Naive thymus-derived CD8-positive, alpha-beta T cell (primary cell): ENCODE measurements at regions not wholly inside any gene's neighbourhood (a gene's known extent, or its start where the extent isn't known, plus 50 kb on each side); places are given as distances from the start of the nearest gene placed in this dataset.
A peak's percentile ranks its signal among the peaks of the same experiment; 100 is the strongest.

Experiments used
- ATAC-seq, 2 donors: fragments of 150-1000 bp; cut with Tn5 transposase in 1 of 2; sonication (Bioruptor Pico), chemical (Tn5 transposase) in 1 of 2; 1 replicate in 1 of 2; 2 replicates in 1 of 2; pipeline ENCODE4 v1.10.0; 2021; ENCODE audit warnings: mild to moderate bottlenecking in 2 of 2, moderate library complexity in 2 of 2
- POLR2A ChIA-PET: fragments of 350-600 bp; sonication (Branson Sonifier 250); formaldehyde crosslinking; loops from one replicate; lab custom pipeline; 2021; ENCODE audit warnings: antibody characterized with exemption; lab: Charles Lee
- DNase-seq, 10 donors: peaks; one replicate each; pipeline versions ENCODE4 v3.0.0 to v3.0.0-alpha.2; 2020 to 2022
- H3K27ac Mint-ChIP-seq, 10 donors: one replicate each; pipeline ENCODE4 v1.8.0; 2020 to 2022; ENCODE audit warnings: mild to moderate bottlenecking in 10 of 10, mixed read lengths in 10 of 10, moderate library complexity in 4 of 10, inconsistent platforms in 1 of 10
- H3K27me3 Mint-ChIP-seq, 5 donors: one replicate each; pipeline ENCODE4 v1.8.0; 2021 to 2022; ENCODE audit warnings: mixed read lengths in 5 of 5
- H3K36me3 Mint-ChIP-seq, 3 donors: one replicate each; pipeline ENCODE4 v1.8.0; 2020 to 2022; ENCODE audit warnings: mixed read lengths in 3 of 3, mild to moderate bottlenecking in 2 of 3, inconsistent platforms in 1 of 3
- H3K4me1 Mint-ChIP-seq, 4 donors: one replicate each; pipeline ENCODE4 v1.8.0; 2021 to 2022; ENCODE audit warnings: mixed read lengths in 4 of 4
- H3K4me3 Mint-ChIP-seq, 10 donors: one replicate each; pipeline ENCODE4 v1.8.0; 2020 to 2022; ENCODE audit warnings: mild to moderate bottlenecking in 10 of 10, mixed read lengths in 10 of 10, moderate library complexity in 6 of 10, inconsistent platforms in 1 of 10
- H3K9me3 Mint-ChIP-seq, 9 donors: one replicate each; pipeline ENCODE4 v1.8.0; 2020 to 2022; ENCODE audit warnings: mixed read lengths in 9 of 9, mild to moderate bottlenecking in 3 of 9, inconsistent platforms in 1 of 9, moderate library complexity in 1 of 9

GRCh38 chr1:22262583-22262982, 119.7 kb upstream of the WNT4 start:
- ATAC-seq (no peak), DNase-seq (no peak)
- POLR2A ChIA-PET: no interaction called here
- Mint-ChIP-seq H3K27me3 (peaks cover 0 to 28% (median 12%) of the 10 kb centered on the region in 5 donors), H3K9me3 (no peaks in the 10 kb centered on the region), H3K27ac (peak overlapping the region in 1 of 10 donors; percentile 27), H3K4me3 (no peak overlapping the region), H3K4me1 (peaks cover 1 to 6% (median 4%) of the 10 kb centered on the region in 4 donors), H3K36me3 (no peaks in the 10 kb centered on the region)

- Mint-ChIP-seq H3K27ac (no peak overlapping the region), H3K9me3 (no peaks in the 10 kb centered on the region), H3K4me1 (peaks cover 1 to 6% (median 4%) of the 10 kb centered on the region in 4 donors), H3K27me3 (peaks cover 0 to 33% (median 16%) of the 10 kb centered on the region in 5 donors), H3K36me3 (no peaks in the 10 kb centered on the region), H3K4me3 (no peak overlapping the region)
- ATAC-seq: no peak
- DNase-seq: no peak
- POLR2A ChIA-PET: no interaction called here
Measured at GRCh38 chr1:22263359-22263758, 120.5 kb upstream of the WNT4 start.

GRCh38 chr1:22264464-22265341, 121.8 kb upstream of the WNT4 start:
- Mint-ChIP-seq H3K27ac (peak overlapping the region in 1 of 10 donors; percentile 50), H3K4me1 (peaks cover 1 to 6% (median 4%) of the 10 kb centered on the region in 4 donors), H3K4me3 (no peak overlapping the region), H3K36me3 (no peaks in the 10 kb centered on the region), H3K9me3 (no peaks in the 10 kb centered on the region), H3K27me3 (peaks cover 0 to 36% (median 17%) of the 10 kb centered on the region in 5 donors)
- DNase-seq: no peak
- ATAC-seq: no peak
- POLR2A ChIA-PET: interaction anchor here (0.7 kb wide), 1 partner anchor 680 kb away, joined by 3 read pairs; no protein-coding TSS in a partner anchor

- H3K9me3 Mint-ChIP-seq: no peaks in the 10 kb centered on the region
- no peaks in the 10 kb centered on the region for H3K36me3 Mint-ChIP-seq
- H3K4me1 Mint-ChIP-seq: peaks cover 1 to 6% (median 4%) of the 10 kb centered on the region in 4 donors
- ATAC-seq (no peak), DNase-seq (no peak)
- H3K27ac Mint-ChIP-seq: no peak overlapping the region
- H3K27me3 Mint-ChIP-seq: peaks cover 0 to 36% (median 17%) of the 10 kb centered on the region in 5 donors
- H3K4me3 Mint-ChIP-seq: no peak overlapping the region
- POLR2A ChIA-PET: no interaction called here
Measured at GRCh38 chr1:22266141-22266540, 123.2 kb upstream of the WNT4 start.

- POLR2A ChIA-PET: no interaction called here
- peaks cover 0 to 3% (median under 1%) of the 10 kb centered on the region in 4 donors for H3K4me1 Mint-ChIP-seq
Measured at GRCh38 chr1:22267413-22268175, 124.7 kb upstream of the WNT4 start.

GRCh38 chr1:22268327-22268726, 125.4 kb upstream of the WNT4 start:
- peaks cover 0 to 2% (median 0%) of the 10 kb centered on the region in 4 donors for H3K4me1 Mint-ChIP-seq
- H3K36me3 Mint-ChIP-seq: no peaks in the 10 kb centered on the region
- DNase-seq (no peak), ATAC-seq (no peak)
- H3K9me3 Mint-ChIP-seq: no peaks in the 10 kb centered on the region
- POLR2A ChIA-PET: no interaction called here
- H3K27me3 Mint-ChIP-seq: peaks cover 0 to 36% (median 17%) of the 10 kb centered on the region in 5 donors
- no peak overlapping the region for H3K4me3 Mint-ChIP-seq
- H3K27ac Mint-ChIP-seq: no peak overlapping the region

More at GRCh38 chr1:22267413-22268175, 124.7 kb upstream of the WNT4 start:
- no peak for DNase-seq
- ATAC-seq: no peak
- Mint-ChIP-seq H3K9me3 (no peaks in the 10 kb centered on the region), H3K36me3 (no peaks in the 10 kb centered on the region), H3K27ac (no peak overlapping the region), H3K4me3 (no peak overlapping the region), H3K27me3 (peaks cover 0 to 36% (median 17%) of the 10 kb centered on the region in 5 donors)

GRCh38 chr1:22271847-22272801, 129.2 kb upstream of the WNT4 start:
- no peak for ATAC-seq
- Mint-ChIP-seq H3K27me3 (peaks cover 2 to 21% (median 11%) of the 10 kb centered on the region in 5 donors), H3K9me3 (no peaks in the 10 kb centered on the region), H3K36me3 (no peaks in the 10 kb centered on the region), H3K4me1 (no peaks in the 10 kb centered on the region), H3K27ac (no peak overlapping the region), H3K4me3 (no peak overlapping the region)
- no peak for DNase-seq
- POLR2A ChIA-PET: no interaction called here

GRCh38 chr1:22273686-22274681, 131.1 kb upstream of the WNT4 start:
- H3K9me3 Mint-ChIP-seq: peaks cover 0 to 1% (median 0%) of the 10 kb centered on the region in 9 donors
- H3K36me3 Mint-ChIP-seq: peaks cover 0 to under 1% (median 0%) of the 10 kb centered on the region in 3 donors
- ATAC-seq: no peak
- POLR2A ChIA-PET: no interaction called here
- H3K27ac Mint-ChIP-seq: no peak overlapping the region
- peaks cover 2 to 28% (median 20%) of the 10 kb centered on the region in 5 donors for H3K27me3 Mint-ChIP-seq
- no peak overlapping the region for H3K4me3 Mint-ChIP-seq
- no peaks in the 10 kb centered on the region for H3K4me1 Mint-ChIP-seq
- no peak for DNase-seq

GRCh38 chr1:22275167-22275566, 132.3 kb upstream of the WNT4 start:
- no peak for ATAC-seq
- H3K4me3 Mint-ChIP-seq: no peak overlapping the region
- POLR2A ChIA-PET: no interaction called here

GRCh38 chr1:22275626-22276395, 132.9 kb upstream of the WNT4 start:
- Mint-ChIP-seq H3K36me3 (peaks cover 0 to 8% (median 0%) of the 10 kb centered on the region in 3 donors), H3K4me1 (no peaks in the 10 kb centered on the region), H3K27me3 (peaks cover 2 to 35% (median 22%) of the 10 kb centered on the region in 5 donors), H3K4me3 (no peak overlapping the region), H3K9me3 (peaks cover 0 to 15% (median 0%) of the 10 kb centered on the region in 9 donors), H3K27ac (no peak overlapping the region)
- POLR2A ChIA-PET: no interaction called here
- DNase-seq (peak in 6 of 10 donors; percentile 3 to 30 (median 14)), ATAC-seq (peak; percentile 52 to 57)

More at GRCh38 chr1:22275167-22275566, 132.3 kb upstream of the WNT4 start:
- no peaks in the 10 kb centered on the region for H3K4me1 Mint-ChIP-seq
- H3K36me3 Mint-ChIP-seq: peaks cover 0 to 4% (median 0%) of the 10 kb centered on the region in 3 donors
- no peak for DNase-seq
- peaks cover 2 to 35% (median 22%) of the 10 kb centered on the region in 5 donors for H3K27me3 Mint-ChIP-seq
- peak overlapping the region in 1 of 10 donors; percentile 48 for H3K27ac Mint-ChIP-seq
- H3K9me3 Mint-ChIP-seq: peaks cover 0 to 10% (median 0%) of the 10 kb centered on the region in 9 donors
